ENCODE measurements at regions not wholly inside any gene's neighbourhood (a gene's known extent, or its start where the extent isn't known, plus 50 kb on each side); places are given as distances from the start of the nearest gene placed in this dataset.

- Histone ChIP-seq H4K91ac (ENCODE audit: insufficient read length, low read depth, low read length) (no peak overlapping the region), H2AK5ac (ENCODE audit: insufficient read length, low read length) (no peak overlapping the region), H4K5ac (ENCODE audit: insufficient read length, low read depth, low read length) (no peak overlapping the region), H2BK15ac (ENCODE audit: low read depth, low read length) (no peak overlapping the region), H3K23ac (ENCODE audit: insufficient read length, low read depth, low read length) (no peak overlapping the region), H3K18ac (ENCODE audit: insufficient read length, low read depth, low read length) (no peak overlapping the region), H3K9ac (ENCODE audit: extremely low read depth, insufficient read length, low read length) (no peak overlapping the region), H3K79me2 (ENCODE audit: insufficient read depth, low read length) (no peaks in the 10 kb centered on the region), H2BK120ac (ENCODE audit: low read depth, low read length, poor library complexity, severe bottlenecking) (no peak overlapping the region), H3K23me2 (ENCODE audit: insufficient read length, low read depth, low read length, poor library complexity, severe bottlenecking) (no peaks in the 10 kb centered on the region), H2AFZ (ENCODE audit: low read length) (no peak overlapping the region), H2BK20ac (ENCODE audit: low read depth, low read length, poor library complexity, severe bottlenecking) (no peak overlapping the region), H3K79me1 (ENCODE audit: insufficient read depth, low read depth, low read length, poor library complexity, severe bottlenecking) (no peaks in the 10 kb centered on the region), H3K27ac (ENCODE audit: insufficient read length, low read depth, low read length) (no peak overlapping the region), H3K4ac (ENCODE audit: low read depth, low read length) (no peak overlapping the region), H3K27me3 (ENCODE audit: insufficient read depth, low read length) (no peaks in the 10 kb centered on the region), H2BK12ac (ENCODE audit: insufficient read length, low read depth, low read length) (no peak overlapping the region), H3K4me2 (ENCODE audit: insufficient read depth, insufficient read length, low read length) (no peak overlapping the region), H3K4me1 (ENCODE audit: insufficient read depth, low read length) (no peaks in the 10 kb centered on the region; the same call in 1 of the 2 replicates), H3K56ac (ENCODE audit: insufficient read length, low read depth, low read length) (no peak overlapping the region), H3K14ac (ENCODE audit: insufficient read depth, low read length) (no peak overlapping the region), H3K9me3 (ENCODE audit: control insufficient read depth, low read depth, low read length) (no peaks in the 10 kb centered on the region), H4K8ac (replicated peaks; ENCODE audit: insufficient read length, low read depth, low read length) (no peak overlapping the region), H2BK5ac (ENCODE audit: insufficient read length, low read length) (no peak overlapping the region), H4K20me1 (ENCODE audit: control insufficient read depth, insufficient read depth, insufficient read length) (no peaks in the 10 kb centered on the region), H3T11ph (ENCODE audit: low read length) (no peak overlapping the region)
- H3K4me1 Mint-ChIP-seq: peaks cover 3% of the 10 kb centered on the region in 2 experiments; a peak in 1 of 4 replicates
- H3K27me3 Mint-ChIP-seq (ENCODE audit: low read depth): no peaks in the 10 kb centered on the region; the same call in 1 of the 2 replicates
- H3K9me3 Mint-ChIP-seq: no peaks in the 10 kb centered on the region
- H3K36me3 Mint-ChIP-seq (ENCODE audit: insufficient read depth in 1 of 3, low read depth in 3 of 3): no peaks in the 10 kb centered on the region
- H3K4me3 Mint-ChIP-seq: no peak overlapping the region
- TF ChIP-seq CTCF (conservative IDR thresholded peaks at IDR 0.05): no peak
- WGBS (ENCODE audit: extremely low coverage, insufficient read length, low lambda C conversion rate): no CpG with 5 or more reads among the region's 4 CpGs
- no peak for DNase-seq
- no peak overlapping the region for H3K27ac Mint-ChIP-seq
These were observed 110.9 kb upstream of the CDC14C start for GRCh38 chr7:48813472-48813871.

Measured in H9 (cell line).